ENCODE measurements at regions not wholly inside any gene's neighbourhood (a gene's known extent, or its start where the extent isn't known, plus 50 kb on each side); places are given as distances from the start of the nearest gene placed in this dataset.

GRCh38 chr6:138719011-138719635 lies 54.4 kb upstream of the CCDC28A start:
- DNase-seq = no peak

GRCh38 chr6:138719744-138720143 lies 53.8 kb upstream of the CCDC28A start:
- DNase-seq = no peak

GRCh38 chr6:138722425-138723371 lies 50.9 kb upstream of the CCDC28A start:
- no peak for DNase-seq
